GM21390 (cell line): ENCODE measurements at regions not wholly inside any gene's neighbourhood (a gene's known extent, or its start where the extent isn't known, plus 50 kb on each side); places are given as distances from the start of the nearest gene placed in this dataset.
"Not testable (repeated sequence)": the region's sequence is repeated elsewhere in the genome, so short reads cannot be mapped to it uniquely, and the experiment has no call there.

Experiments used
- ATAC-seq: cut with Tn5 transposase; IDR thresholded peaks from one replicate; pipeline ENCODE4 v1.9.1; 2021; ENCODE audit not compliant: unreplicated experiment

- ATAC-seq = no peak
Measured at GRCh38 chr4:134539729-134540231, 338.2 kb upstream of the PABPC4L start.

GRCh38 chr4:134537701-134538100 is 336.1 kb upstream of the PABPC4L start:
- ATAC-seq = no peak

GRCh38 chr4:134533068-134533467 is 331.5 kb upstream of the PABPC4L start:
- peak; percentile 48 for ATAC-seq

GRCh38 chr4:134531013-134531412 is 329.4 kb upstream of the PABPC4L start:
- no peak for ATAC-seq

GRCh38 chr4:134529629-134530028 is 328.0 kb upstream of the PABPC4L start:
- no peak for ATAC-seq

GRCh38 chr4:134518574-134519217 is 317.1 kb upstream of the PABPC4L start:
- ATAC-seq = no peak

GRCh38 chr4:134510544-134510943 is 309.0 kb upstream of the PABPC4L start:
- ATAC-seq = no peak

GRCh38 chr4:134505511-134505910 is 303.9 kb upstream of the PABPC4L start:
- no peak for ATAC-seq

- no peak for ATAC-seq
Measured at GRCh38 chr4:134501973-134502643, 300.5 kb upstream of the PABPC4L start.

GRCh38 chr4:134501488-134501887 is 299.9 kb upstream of the PABPC4L start:
- ATAC-seq = not testable (repeated sequence)

GRCh38 chr4:134499074-134499473 is 297.5 kb upstream of the PABPC4L start:
- no peak for ATAC-seq

- no peak for ATAC-seq
Measured at GRCh38 chr4:134490863-134491262, 289.3 kb upstream of the PABPC4L start.

GRCh38 chr4:134483514-134483913 is 281.9 kb upstream of the PABPC4L start:
- ATAC-seq = not testable (repeated sequence)

GRCh38 chr4:134471569-134471968 is 270.0 kb upstream of the PABPC4L start:
- ATAC-seq = no peak

- ATAC-seq = no peak
Measured at GRCh38 chr4:134470544-134470943, 269.0 kb upstream of the PABPC4L start.

GRCh38 chr4:134465417-134465816 is 263.8 kb upstream of the PABPC4L start:
- ATAC-seq = no peak

GRCh38 chr4:134463771-134464170 is 262.2 kb upstream of the PABPC4L start:
- no peak for ATAC-seq

GRCh38 chr4:134426821-134427220 is 225.2 kb upstream of the PABPC4L start:
- no peak for ATAC-seq

GRCh38 chr4:134425756-134426155 is 224.2 kb upstream of the PABPC4L start:
- ATAC-seq = no peak

GRCh38 chr4:134422776-134423175 is 221.2 kb upstream of the PABPC4L start:
- no peak for ATAC-seq

GRCh38 chr4:134421734-134422133 is 220.1 kb upstream of the PABPC4L start:
- ATAC-seq = no peak

- no peak for ATAC-seq
Measured at GRCh38 chr4:134408897-134409296, 207.3 kb upstream of the PABPC4L start.

GRCh38 chr4:134401798-134402197 is 200.2 kb upstream of the PABPC4L start:
- ATAC-seq = no peak
